Left lung (tissue), 4 donors: ENCODE measurements at regions not wholly inside any gene's neighbourhood (a gene's known extent, or its start where the extent isn't known, plus 50 kb on each side); places are given as distances from the start of the nearest gene placed in this dataset.

ENCODE experiments used
- ATAC-seq: fragments of 200-7000 bp; cut with Tn5 transposase; one replicate; pipeline ENCODE4 v1.9.1; 2020; ENCODE audit warnings: moderate library complexity
- DNase-seq, 4 donors: peaks; one replicate each; pipeline ENCODE4 v3.0.0-alpha.2; 2013 to 2020
- H3K27ac ChIP-seq, 2 donors: fragments of 200-600 bp; sonication (generic) in 1 of 2; one replicate each; pipeline versions ENCODE4 v1.5.0 to v1.8.0; 2020 to 2021
- H3K27me3 ChIP-seq, 2 donors: fragments of 200-600 bp; sonication (generic) in 1 of 2; one replicate each; pipeline versions ENCODE4 v1.5.0 to v1.8.0; 2020 to 2021
- H3K36me3 ChIP-seq, 2 donors: fragments of 200-600 bp; sonication (generic) in 1 of 2; one replicate each; pipeline versions ENCODE4 v1.5.0 to v1.8.0; 2020 to 2021
- H3K4me1 ChIP-seq, 2 donors: fragments of 200-600 bp; one replicate each; pipeline ENCODE4 v1.8.0; 2021
- H3K4me3 ChIP-seq, 2 donors: fragments of 200-600 bp; sonication (generic) in 1 of 2; one replicate each; pipeline versions ENCODE4 v1.5.0 to v1.8.0; 2020 to 2021; ENCODE audit warnings: mild to moderate bottlenecking in 1 of 2
- H3K9me3 ChIP-seq, 2 donors: fragments of 200-600 bp; sonication (generic) in 1 of 2; one replicate each; pipeline versions ENCODE4 v1.5.0 to v1.8.0; 2020 to 2021
- intact Hi-C, 2 donors: fragments of 100-400 bp; cut with DNase I; formaldehyde crosslinking; loops; one replicate each; pipeline versions ENCODE4 v1.11.2 to v1.14.2; 2022
- TF ChIP-seq, protein P1 (sequence below), 2 donors: fragments of 200-600 bp; sonication (generic) in 1 of 2; IDR thresholded peaks; one replicate each; pipeline versions ENCODE4 v1.5.0 to v1.8.0; 2021; ENCODE audit warnings: antibody characterized with exemption in 2 of 2
- donor health status: DM: no; HTN: yes; CAD: no.
- donor health status: DM: no; HTN: no; CAD: no.

GRCh38 chrX:10099411-10099810 is 57.4 kb upstream of the CLCN4 start:
- no peaks in the 10 kb centered on the region for H3K9me3 ChIP-seq
- ATAC-seq (no peak), DNase-seq (no peak)
- no peaks in the 10 kb centered on the region for H3K27me3 ChIP-seq
- peak overlapping the region; percentile 45 to 68 for H3K27ac ChIP-seq
- H3K36me3 ChIP-seq: peaks cover 0 to 11% of the 10 kb centered on the region in 2 donors
- intact Hi-C loops: no loop called here
- TF ChIP-seq, protein P1, sequence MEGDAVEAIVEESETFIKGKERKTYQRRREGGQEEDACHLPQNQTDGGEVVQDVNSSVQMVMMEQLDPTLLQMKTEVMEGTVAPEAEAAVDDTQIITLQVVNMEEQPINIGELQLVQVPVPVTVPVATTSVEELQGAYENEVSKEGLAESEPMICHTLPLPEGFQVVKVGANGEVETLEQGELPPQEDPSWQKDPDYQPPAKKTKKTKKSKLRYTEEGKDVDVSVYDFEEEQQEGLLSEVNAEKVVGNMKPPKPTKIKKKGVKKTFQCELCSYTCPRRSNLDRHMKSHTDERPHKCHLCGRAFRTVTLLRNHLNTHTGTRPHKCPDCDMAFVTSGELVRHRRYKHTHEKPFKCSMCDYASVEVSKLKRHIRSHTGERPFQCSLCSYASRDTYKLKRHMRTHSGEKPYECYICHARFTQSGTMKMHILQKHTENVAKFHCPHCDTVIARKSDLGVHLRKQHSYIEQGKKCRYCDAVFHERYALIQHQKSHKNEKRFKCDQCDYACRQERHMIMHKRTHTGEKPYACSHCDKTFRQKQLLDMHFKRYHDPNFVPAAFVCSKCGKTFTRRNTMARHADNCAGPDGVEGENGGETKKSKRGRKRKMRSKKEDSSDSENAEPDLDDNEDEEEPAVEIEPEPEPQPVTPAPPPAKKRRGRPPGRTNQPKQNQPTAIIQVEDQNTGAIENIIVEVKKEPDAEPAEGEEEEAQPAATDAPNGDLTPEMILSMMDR (IDR thresholded peaks at IDR 0.05): no peak
- no peaks in the 10 kb centered on the region for H3K4me1 ChIP-seq
- no peak overlapping the region for H3K4me3 ChIP-seq

- DNase-seq (no peak), ATAC-seq (peak; percentile 78)
- no peaks in the 10 kb centered on the region for H3K27me3 ChIP-seq
- peaks cover 0 to 11% of the 10 kb centered on the region in 2 donors for H3K36me3 ChIP-seq
- H3K27ac ChIP-seq: no peak overlapping the region
- TF ChIP-seq, protein P1 (IDR thresholded peaks at IDR 0.05): no peak
- no peaks in the 10 kb centered on the region for H3K9me3 ChIP-seq
- no peak overlapping the region for H3K4me3 ChIP-seq
- H3K4me1 ChIP-seq: no peaks in the 10 kb centered on the region
- intact Hi-C loops: no loop called here
Observed at GRCh38 chrX:10101269-10101668, 55.5 kb upstream of the CLCN4 start.

- no peak for DNase-seq
- Histone ChIP-seq H3K27me3 (no peaks in the 10 kb centered on the region), H3K9me3 (no peaks in the 10 kb centered on the region), H3K36me3 (peaks cover 0 to 11% of the 10 kb centered on the region in 2 donors), H3K4me3 (no peak overlapping the region), H3K27ac (no peak overlapping the region), H3K4me1 (peaks cover 0 to 1% of the 10 kb centered on the region in 2 donors)
- TF ChIP-seq, protein P1 (IDR thresholded peaks at IDR 0.05): no peak
- intact Hi-C loops: no loop called here
- no peak for ATAC-seq
Observed at GRCh38 chrX:10102046-10102704, 54.6 kb upstream of the CLCN4 start.

DNA sequence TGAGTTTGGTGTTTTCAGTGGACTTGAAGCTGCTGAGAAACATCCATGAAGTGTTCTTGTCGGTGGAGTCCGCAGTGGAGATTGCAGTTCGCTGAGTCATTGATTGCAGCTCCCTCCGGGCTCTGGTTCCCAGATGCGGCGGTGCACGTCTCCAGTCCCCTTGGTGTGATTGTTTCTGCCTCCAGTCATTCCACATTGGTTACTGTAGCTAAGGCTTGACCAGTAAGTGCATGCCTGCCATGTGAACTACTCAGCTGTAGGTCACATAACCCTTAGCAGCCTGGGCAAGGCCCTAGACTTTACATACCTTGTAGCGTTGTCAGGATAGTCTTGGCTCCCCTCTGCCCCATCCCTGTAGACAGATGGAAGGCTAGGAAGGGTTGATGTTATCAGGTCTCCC is 53.8 kb upstream of the CLCN4 start:
- TF ChIP-seq, protein P1 (IDR thresholded peaks at IDR 0.05): no peak
- H3K27me3 ChIP-seq: no peaks in the 10 kb centered on the region
- H3K4me1 ChIP-seq: peaks cover 0 to 4% of the 10 kb centered on the region in 2 donors
- intact Hi-C loops: no loop called here
- DNase-seq: no peak
- no peaks in the 10 kb centered on the region for H3K9me3 ChIP-seq
- H3K27ac ChIP-seq: no peak overlapping the region
- no peak overlapping the region for H3K4me3 ChIP-seq
- peaks cover 0 to 11% of the 10 kb centered on the region in 2 donors for H3K36me3 ChIP-seq
- ATAC-seq: no peak

DNA sequence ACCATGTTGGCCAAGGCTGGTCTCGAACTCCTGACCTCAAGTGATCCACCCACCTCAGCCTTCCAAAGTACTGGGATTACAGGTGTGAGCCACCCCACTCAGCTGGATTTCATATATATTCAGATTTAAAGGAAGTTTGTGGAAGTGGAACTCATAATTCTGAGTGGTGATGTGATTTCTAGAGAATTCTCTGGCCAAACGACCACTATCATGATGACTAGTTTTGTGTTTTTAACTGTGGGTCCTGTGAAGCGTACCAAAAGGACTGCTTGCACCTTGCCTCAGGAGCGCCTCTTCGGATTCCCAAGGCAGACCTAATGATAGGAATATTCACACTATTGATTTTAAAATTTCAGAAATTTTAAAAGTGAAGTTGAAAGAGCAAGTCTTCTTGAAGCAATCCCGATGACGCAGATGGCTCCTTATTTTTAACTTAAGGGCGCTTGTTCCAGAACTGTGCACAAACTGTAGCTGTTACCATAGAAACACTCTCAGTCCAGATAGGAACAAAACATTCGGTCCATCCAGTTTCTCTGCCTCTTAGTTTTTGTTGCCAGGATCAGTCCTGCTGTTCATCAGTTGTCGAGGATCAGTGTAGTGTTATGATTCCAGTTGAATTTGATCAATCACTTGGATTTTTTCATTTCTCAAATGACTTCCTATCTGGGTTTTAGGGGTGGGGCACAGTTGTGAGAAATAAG is 51.7 kb upstream of the CLCN4 start:
- ATAC-seq (peak; percentile 28), DNase-seq (peak in 1 of 4 donors; percentile 44)
- Histone ChIP-seq H3K4me3 (no peak overlapping the region), H3K27ac (peak overlapping the region in 1 of 2 donors; percentile 35), H3K4me1 (peaks cover 0 to 4% of the 10 kb centered on the region in 2 donors), H3K36me3 (peaks cover 0 to 14% of the 10 kb centered on the region in 2 donors), H3K9me3 (no peaks in the 10 kb centered on the region), H3K27me3 (no peaks in the 10 kb centered on the region)
- TF ChIP-seq, protein P1 (IDR thresholded peaks at IDR 0.05): no peak
- intact Hi-C loops: no loop called here
